GM12865 (cell line): ENCODE measurements at regions not wholly inside any gene's neighbourhood (a gene's known extent, or its start where the extent isn't known, plus 50 kb on each side); places are given as distances from the start of the nearest gene placed in this dataset.

ENCODE experiments used
- DNase-seq: peaks from one replicate; pipeline ENCODE4 v3.0.0; 2010; ENCODE audit warnings: low read depth
- H3K4me3 ChIP-seq: 2 replicates; pipeline ENCODE4 v1.5.1; 2011; ENCODE audit warnings: mild to moderate bottlenecking, low read depth, low read length, control low read depth
- CTCF ChIP-seq: IDR thresholded peaks from 2 replicates; pipeline ENCODE4 v1.5.1; 2011; ENCODE audit warnings: low read length, control low read depth, low read depth, inconsistent platforms; ENCODE audit not compliant: insufficient read depth; ENCODE audit errors: missing control alignments

GRCh38 chr2:23077596-23077995, 307.4 kb upstream of the KLHL29 start:
- no peak for DNase-seq
- H3K4me3 ChIP-seq = no peak overlapping the region
- TF ChIP-seq CTCF = no peak

- H3K4me3 ChIP-seq = no peak overlapping the region
- DNase-seq = no peak
- no peak for TF ChIP-seq CTCF
Measured at GRCh38 chr2:23078784-23079434, 306.1 kb upstream of the KLHL29 start.

GRCh38 chr2:23083966-23084365, 301.0 kb upstream of the KLHL29 start:
- H3K4me3 ChIP-seq = no peak overlapping the region
- DNase-seq = no peak
- TF ChIP-seq CTCF = no peak

GRCh38 chr2:23091019-23091418, 294.0 kb upstream of the KLHL29 start:
- H3K4me3 ChIP-seq = no peak overlapping the region
- TF ChIP-seq CTCF = no peak
- DNase-seq = no peak

- H3K4me3 ChIP-seq = no peak overlapping the region
- no peak for TF ChIP-seq CTCF
- DNase-seq = no peak
Measured at GRCh38 chr2:23091900-23092299, 293.1 kb upstream of the KLHL29 start.

GRCh38 chr2:23092831-23093230, 292.1 kb upstream of the KLHL29 start:
- DNase-seq = peak; percentile 5
- no peak for TF ChIP-seq CTCF
- H3K4me3 ChIP-seq = no peak overlapping the region

- DNase-seq = no peak
- no peak for TF ChIP-seq CTCF
Measured at GRCh38 chr2:23093513-23093912, 291.5 kb upstream of the KLHL29 start.

More at GRCh38 chr2:23093513-23093912, 291.5 kb upstream of the KLHL29 start:
- H3K4me3 ChIP-seq = no peak overlapping the region
